B cell (primary cell): ENCODE measurements at regions not wholly inside any gene's neighbourhood (a gene's known extent, or its start where the extent isn't known, plus 50 kb on each side); places are given as distances from the start of the nearest gene placed in this dataset.

ENCODE experiments used
- EZH2 ChIP-seq: IDR thresholded peaks from 2 replicates; pipeline ENCODE4 v1.6.1; 2012; ENCODE audit warnings: borderline replicate concordance, low read depth, mild to moderate bottlenecking, moderate library complexity, low read length; ENCODE audit not compliant: insufficient read depth, poor library complexity, severe bottlenecking
- TF ChIP-seq, protein P1 (sequence below): fragments of 200-600 bp; IDR thresholded peaks from one replicate; pipeline ENCODE4 v1.8.0; 2022; ENCODE audit warnings: antibody characterized with exemption, mild to moderate bottlenecking

DNA sequence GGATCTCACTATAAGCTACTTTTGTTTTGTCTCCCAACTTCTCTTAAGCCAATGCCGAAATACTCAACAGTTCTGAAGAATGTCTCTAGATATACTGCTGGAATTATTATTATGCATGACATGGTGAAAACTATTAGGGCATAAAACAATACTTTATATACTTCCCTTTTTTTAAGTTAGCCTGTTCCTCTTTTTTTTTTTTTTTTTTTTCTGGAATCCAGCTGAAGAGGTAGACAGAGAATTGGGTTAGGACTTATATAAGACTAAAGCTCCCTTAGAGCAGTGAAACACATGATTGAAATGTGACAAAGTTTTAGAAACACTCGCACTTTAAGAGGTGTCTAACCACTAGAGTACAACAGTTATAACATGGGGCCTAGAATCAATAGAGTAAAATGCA is 850.9 kb upstream of the PCDH9 start:
- TF ChIP-seq, protein P1, sequence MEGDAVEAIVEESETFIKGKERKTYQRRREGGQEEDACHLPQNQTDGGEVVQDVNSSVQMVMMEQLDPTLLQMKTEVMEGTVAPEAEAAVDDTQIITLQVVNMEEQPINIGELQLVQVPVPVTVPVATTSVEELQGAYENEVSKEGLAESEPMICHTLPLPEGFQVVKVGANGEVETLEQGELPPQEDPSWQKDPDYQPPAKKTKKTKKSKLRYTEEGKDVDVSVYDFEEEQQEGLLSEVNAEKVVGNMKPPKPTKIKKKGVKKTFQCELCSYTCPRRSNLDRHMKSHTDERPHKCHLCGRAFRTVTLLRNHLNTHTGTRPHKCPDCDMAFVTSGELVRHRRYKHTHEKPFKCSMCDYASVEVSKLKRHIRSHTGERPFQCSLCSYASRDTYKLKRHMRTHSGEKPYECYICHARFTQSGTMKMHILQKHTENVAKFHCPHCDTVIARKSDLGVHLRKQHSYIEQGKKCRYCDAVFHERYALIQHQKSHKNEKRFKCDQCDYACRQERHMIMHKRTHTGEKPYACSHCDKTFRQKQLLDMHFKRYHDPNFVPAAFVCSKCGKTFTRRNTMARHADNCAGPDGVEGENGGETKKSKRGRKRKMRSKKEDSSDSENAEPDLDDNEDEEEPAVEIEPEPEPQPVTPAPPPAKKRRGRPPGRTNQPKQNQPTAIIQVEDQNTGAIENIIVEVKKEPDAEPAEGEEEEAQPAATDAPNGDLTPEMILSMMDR, result no peak
- TF ChIP-seq EZH2, result no peak
